MV-4-11 (cell line): ENCODE measurements at regions not wholly inside any gene's neighbourhood (a gene's known extent, or its start where the extent isn't known, plus 50 kb on each side); places are given as distances from the start of the nearest gene placed in this dataset.
"Not testable (repeated sequence)": the region's sequence is repeated elsewhere in the genome, so short reads cannot be mapped to it uniquely, and the experiment has no call there.

ENCODE experiments used
- DNase-seq: peaks from one replicate; lab custom pipeline; 2025; lab: John Stamatoyannopoulos, UW

GRCh38 chr12:58419905-58420304 lies 478.5 kb downstream of the ATP23 start:
- no peak for DNase-seq

DNA sequence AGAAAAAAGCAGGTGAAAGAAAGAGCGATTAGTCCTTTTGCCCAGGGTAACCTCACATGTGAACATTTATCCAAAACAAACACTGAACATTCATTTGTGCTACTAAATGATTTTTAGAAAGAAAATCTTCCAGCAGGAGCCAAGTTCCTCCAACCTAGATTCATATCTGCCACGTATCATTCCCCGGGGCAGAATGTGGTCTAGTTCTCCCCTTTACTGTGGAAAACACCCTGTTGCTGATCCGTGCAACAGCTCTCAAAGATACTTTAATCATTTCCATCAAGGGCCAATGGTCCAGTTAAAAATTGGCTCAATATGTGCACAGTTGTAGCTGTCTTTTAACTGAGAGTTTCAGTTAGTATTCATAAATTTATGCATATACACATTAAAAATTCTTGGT lies 479.1 kb downstream of the ATP23 start:
- no peak for DNase-seq

- no peak for DNase-seq
Observed at GRCh38 chr12:58421990-58422389, 480.6 kb downstream of the ATP23 start.

GRCh38 chr12:58424735-58425392 lies 483.5 kb downstream of the ATP23 start:
- DNase-seq, result no peak

- peak; percentile 24 for DNase-seq
Observed at GRCh38 chr12:58425481-58426392, 484.4 kb downstream of the ATP23 start.

GRCh38 chr12:58426437-58426836 lies 485.1 kb downstream of the ATP23 start:
- DNase-seq, result not testable (repeated sequence)

DNA sequence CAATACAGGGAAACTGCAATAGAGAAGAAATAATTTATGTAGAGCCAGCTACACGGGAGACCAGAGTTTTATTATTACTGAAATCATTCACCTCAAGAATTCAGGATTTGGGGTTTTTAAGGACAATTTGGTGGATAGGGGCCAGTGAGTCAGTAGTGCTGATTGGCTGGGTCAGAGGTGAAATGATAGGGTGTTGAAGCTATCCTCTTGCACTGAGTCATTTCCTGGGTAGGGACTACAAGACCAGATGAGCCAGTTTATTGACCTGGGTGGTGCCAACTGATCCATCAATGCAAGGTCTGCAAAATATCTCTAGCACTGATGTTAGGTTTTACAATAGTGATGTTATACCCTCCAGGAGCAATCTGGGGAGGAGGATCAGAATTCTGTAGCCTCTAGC lies 486.3 kb downstream of the LRIG3 start:
- no peak for DNase-seq

DNA sequence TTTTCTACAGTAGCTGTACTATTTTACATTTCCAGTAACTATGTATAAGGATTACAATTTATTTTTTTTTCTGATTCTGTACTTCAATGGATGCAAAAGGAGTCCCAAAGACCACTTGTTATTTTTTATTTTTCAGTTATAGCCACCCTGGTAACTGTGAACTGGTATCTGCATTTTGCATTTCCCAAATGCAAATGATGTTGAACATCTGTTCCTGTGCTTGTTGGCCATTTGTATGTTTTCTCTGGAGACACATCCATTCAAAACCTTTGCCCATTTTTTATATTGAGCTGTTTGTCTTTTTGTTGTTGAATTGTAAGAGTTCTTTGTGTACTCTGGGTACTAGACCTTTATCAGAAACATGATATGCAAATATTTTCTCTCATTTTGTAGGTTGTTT lies 485.6 kb downstream of the LRIG3 start:
- no peak for DNase-seq

GRCh38 chr12:58435647-58436046 lies 484.7 kb downstream of the LRIG3 start:
- no peak for DNase-seq

- DNase-seq, result no peak
Observed at GRCh38 chr12:58441483-58441882, 478.8 kb downstream of the LRIG3 start.

- DNase-seq, result peak; percentile 16
Observed at GRCh38 chr12:58443273-58443980, 476.9 kb downstream of the LRIG3 start.

GRCh38 chr12:58443981-58444371 lies 476.3 kb downstream of the LRIG3 start:
- no peak for DNase-seq

DNA sequence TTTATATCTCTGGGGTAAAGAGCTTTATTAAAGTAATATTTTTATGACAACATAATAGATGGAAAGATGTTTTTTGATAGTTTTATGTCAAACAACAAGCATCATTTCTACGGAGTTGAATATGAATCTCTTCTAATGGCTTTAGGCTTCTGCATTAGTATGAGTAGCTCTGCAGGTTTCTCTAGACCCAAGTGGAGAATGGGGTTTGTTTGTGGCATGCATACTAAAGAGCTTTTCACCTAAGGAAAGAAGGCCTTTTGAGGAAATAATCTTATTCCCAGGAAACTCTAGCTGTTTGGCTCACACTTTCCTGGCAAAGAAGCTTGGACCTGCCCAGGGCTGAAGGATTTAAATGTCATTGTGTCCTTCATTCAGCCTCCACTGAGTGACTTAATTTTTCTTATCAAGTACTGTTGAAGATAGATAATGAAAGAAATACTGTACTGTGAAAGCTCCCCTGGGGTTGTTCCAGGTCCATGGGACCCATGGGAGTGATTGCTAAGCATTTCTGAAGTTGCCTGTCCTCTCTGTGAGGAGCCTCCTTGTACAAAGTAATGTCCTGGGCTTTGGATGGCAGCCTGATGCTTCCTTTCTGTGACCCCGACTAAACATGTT lies 469.3 kb downstream of the LRIG3 start:
- DNase-seq, result no peak

DNA sequence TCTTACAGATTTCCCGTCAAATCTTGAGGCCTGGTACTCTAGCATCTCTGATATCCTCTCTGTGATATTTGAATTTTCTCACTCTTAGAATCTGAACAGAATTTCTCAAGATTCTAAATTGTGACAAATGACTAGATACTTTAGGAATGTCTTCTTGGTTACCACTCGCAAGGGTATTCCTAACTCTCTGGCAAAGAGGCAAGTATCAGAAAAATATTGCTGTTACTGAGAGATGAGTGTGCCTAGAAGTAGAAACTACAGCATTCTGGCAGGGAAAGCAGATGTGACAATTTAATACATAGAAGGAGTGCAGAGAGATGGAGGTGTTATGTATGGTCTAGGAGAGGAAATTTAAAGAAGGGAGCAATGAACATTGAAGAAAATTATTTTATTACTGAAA lies 467.8 kb downstream of the LRIG3 start:
- no peak for DNase-seq

DNA sequence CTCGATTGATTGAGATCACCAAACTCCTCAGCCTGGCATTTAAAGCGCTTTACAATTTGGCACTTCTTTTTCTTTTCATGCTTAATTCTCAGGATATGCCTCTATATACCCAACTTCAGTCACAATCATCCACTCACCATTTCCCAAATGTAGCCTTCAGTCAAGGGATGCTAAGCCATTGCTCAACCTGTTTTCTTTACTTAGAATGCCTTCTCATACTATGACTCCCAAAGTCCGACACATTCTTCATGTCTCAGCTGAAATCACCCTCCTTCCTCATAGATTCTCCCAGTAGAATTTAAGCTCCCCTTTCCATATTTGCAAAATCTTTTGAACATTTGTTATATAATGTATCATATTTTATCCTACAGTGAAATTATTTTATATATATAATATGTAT lies 467.0 kb downstream of the LRIG3 start:
- DNase-seq, result no peak

GRCh38 chr12:58455136-58455535 lies 465.2 kb downstream of the LRIG3 start:
- DNase-seq, result no peak

DNA sequence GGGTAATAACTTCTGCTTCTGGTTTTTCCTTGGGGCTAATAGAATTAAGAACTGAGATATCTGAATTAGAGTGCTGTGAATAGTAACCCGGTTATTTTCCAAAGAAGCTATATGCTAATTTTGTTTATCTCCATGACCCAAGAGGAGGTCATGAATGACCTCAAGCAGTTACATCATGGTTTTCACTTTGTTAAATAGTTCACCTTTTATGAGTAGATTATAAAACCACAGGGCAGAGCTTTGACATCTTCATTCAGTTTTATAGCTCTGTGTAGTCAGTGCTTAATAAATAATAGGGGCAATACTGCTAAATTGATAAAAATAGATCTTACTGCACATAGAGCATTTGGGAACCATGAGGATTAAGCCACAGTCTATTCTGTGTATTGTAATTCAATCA lies 462.2 kb downstream of the LRIG3 start:
- DNase-seq, result no peak

- no peak for DNase-seq
Observed at GRCh38 chr12:58459191-58459590, 461.1 kb downstream of the LRIG3 start.

- DNase-seq, result no peak
Observed at GRCh38 chr12:58463051-58463450, 457.3 kb downstream of the LRIG3 start.

DNA sequence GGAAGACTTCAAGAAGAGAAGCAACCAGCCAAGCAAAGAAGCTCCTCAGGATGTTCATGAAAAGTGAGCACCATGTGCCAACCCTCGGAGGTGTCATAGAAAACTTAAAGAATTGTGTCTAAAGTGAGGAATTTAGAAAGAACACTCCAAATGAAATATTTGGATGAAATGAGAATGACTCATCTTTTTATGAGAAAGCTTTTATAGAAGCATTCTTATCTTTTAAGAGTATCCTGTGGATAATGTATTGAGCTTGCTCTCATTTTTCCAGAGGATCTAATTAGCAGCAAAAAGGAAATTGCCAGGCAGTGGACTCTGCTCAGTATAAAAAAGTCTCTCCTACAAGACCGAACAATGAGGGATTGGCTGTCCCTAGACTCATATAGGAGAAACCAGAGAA lies 454.9 kb downstream of the LRIG3 start:
- no peak for DNase-seq

DNA sequence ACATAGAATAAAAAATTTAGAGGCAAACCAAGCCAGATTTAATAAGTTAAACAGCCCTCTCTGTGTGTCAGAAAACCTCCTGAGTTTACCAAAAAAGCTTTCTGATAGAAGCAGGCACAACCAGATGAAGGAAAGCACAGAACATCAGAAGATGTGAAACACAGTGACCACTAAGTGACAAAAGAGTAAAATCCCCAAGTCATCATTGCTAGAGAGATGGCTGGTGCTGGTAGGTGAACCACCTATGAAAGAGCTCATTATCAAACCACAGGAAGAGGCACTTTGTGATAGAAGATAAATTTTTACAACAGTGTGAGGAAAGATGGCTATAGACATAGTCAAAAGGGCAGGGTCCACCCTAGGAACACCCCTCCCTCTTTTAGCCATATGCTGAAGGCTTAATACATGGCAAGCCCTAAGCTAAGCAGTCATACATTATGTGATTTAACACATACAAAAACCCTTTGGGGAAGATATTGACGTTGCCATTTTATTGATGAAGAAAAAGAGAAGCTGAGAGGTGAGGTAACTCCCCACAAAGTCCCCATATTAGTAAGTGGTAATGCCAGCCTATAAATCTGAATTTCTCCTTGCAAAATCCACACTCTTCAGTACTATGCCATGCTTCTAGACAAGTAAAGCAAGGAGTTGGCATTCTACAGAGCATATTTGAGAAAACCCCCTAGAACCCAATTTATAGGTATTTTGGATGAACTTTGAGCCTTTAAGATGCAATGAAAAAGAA lies 449.9 kb downstream of the LRIG3 start:
- no peak for DNase-seq

- no peak for DNase-seq
Observed at GRCh38 chr12:58479401-58479800, 440.9 kb downstream of the LRIG3 start.
